HK-2 (cell line): ENCODE measurements at regions not wholly inside any gene's neighbourhood (a gene's known extent, or its start where the extent isn't known, plus 50 kb on each side); places are given as distances from the start of the nearest gene placed in this dataset.
A peak's percentile ranks its signal among the peaks of the same experiment; 100 is the strongest.

Experiments
- DNase-seq: peaks from one replicate; pipeline ENCODE4 v3.0.0-alpha.2; 2018; ENCODE audit not compliant: unreplicated experiment

DNA sequence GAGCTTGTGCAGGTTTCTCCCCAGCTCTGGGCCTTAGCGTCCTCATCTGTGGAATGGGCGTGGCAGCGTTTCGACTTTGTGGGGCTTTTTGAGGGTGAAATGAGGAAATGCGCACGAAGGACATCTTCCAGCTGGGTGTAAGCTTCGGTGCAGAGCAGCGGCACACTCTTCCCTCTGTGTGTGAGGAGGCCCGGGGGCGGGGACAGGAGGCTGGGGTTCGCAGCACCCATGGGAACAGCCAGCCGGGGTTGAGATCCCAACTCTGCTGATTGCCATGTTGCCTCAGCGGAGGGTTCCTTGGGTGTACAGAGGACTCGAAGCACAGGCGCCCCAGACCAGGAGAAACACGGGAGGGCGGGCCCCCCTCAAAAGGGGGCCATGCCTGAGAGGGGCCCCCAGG lies 265.6 kb downstream of the NSG2 start:
- DNase-seq, result no peak

DNA sequence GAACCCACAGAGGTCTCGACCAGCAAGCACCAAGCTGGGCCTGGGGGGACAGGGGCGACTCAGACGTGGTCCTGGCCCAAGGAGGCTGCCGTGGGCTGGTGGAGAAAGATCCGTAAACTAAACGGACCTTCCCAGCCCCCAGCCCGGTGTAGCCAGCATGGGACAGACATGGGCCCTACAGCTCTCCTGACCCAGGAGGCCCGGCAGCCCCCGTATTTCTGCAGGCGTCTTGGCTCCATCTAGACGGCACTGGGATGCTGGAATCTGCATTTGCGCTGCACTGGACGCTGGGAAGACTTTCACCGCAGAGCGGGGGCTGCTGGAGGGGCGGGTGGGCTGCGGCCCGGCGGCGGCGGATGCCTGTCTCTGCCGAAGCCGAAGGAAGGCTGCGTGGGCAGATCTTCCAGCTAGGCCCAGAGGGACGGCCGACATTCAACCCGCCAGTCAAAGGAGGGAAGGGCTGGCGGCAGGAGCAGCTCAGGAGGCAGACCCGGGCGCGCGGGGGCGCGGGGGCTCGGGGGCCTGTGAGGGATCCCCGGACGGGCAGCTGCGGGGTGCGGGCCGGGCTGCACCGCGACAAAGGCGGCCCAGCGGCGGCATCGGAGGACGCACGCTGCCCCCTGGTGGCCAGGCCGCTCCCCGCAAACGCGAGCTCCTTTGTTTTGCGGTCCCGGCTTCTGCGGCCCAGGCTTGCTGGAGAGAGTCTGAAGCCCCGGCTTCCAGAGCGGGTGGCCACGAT lies 266.2 kb downstream of the NSG2 start:
- peak; percentile 54 for DNase-seq

DNA sequence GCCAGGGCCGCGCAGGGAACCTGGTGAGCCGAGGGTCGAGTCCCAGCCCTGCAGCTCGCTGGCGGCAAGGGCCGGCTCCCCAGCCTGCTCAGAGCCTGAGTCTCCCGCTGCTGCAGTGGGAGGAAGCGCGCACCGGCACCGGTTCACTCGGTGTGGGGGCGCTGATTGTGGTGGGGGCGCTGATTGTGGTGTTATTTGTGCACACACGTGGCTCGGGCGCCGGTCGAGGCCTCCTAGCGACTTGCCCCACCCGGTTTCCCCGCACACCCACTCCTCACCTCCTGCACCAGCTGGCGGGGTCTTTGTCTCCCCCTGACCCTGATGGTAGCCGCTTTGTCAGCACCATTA lies 266.7 kb downstream of the NSG2 start:
- no peak for DNase-seq

DNA sequence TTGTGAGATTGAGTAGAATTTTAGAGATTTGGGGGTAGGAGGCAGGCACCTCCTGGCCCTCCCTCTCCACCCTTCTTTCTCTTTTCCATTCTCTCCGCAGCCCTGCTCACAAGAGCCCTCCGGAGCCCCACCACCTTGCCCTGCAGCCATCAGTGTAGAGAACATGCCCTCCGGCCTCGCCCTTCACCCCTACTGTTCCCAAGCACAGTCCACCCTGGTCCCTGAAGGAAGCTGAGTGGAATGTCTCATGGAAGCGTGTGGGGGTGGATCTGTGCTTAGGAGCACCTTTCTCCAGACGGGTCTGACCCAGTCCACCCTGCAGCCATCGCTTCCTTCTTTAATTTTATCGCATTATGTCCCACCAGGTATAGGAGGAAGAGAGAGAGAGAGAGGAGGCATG lies 267.1 kb downstream of the NSG2 start:
- no peak for DNase-seq

DNA sequence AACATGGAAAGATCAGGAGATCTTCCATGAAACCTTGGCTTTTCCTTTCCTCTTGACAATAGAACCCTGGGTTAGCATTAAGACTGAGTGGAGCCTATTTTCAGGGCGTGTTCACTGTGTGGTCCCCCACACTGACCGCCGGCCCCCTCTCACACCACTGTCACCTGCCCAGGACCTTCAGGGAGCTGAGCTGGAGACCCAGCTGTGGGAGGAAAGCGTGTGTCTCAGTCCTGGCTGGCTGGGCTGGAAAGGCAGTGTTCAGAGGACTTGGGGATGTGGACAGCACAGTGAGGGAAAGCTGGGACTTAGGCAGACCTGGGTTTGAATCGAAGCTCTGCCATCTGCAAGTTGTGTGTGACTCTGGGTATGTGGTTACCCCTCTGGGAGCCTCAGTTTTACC lies 268.1 kb downstream of the NSG2 start:
- DNase-seq, result no peak

DNA sequence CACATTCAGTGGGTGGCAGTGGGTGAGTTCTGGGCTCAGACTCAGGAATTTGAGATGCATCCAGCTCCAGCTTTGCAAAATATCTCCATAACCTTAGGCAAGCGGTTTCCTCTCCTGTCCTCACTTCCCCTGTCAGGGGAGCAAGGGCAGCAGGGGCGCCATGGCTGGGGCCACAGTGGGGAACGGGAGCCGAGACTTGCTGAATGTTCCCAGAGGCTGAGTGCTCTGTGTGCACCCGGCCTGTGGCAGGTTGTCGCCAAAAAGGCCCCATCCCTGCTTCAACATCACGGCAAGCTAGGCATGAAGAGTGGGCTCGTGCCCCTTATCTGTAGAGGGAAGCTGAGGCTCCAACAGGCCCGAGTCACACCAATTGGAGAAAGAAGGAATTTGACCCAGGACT lies 268.8 kb downstream of the NSG2 start:
- no peak for DNase-seq

DNA sequence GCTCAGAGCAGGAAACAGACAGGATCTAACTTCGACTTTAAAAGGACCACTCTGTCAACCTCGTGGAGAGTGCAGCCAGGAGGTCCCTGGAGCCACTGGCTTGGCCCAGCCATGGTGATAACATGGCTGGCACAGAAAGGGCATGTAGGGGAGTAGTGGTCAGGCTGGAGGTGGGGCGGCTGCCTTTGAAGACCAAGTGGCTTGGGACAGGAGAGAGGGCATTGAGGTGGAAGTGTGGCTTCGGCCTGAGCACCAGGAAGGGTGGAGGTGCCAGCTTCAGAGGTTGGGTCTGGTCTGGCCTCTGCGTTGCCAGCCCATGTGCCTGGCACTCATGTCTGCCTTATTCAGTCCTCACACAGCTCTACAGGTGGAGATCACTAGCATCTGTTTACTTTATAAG lies 270.0 kb downstream of the NSG2 start:
- DNase-seq, result no peak

DNA sequence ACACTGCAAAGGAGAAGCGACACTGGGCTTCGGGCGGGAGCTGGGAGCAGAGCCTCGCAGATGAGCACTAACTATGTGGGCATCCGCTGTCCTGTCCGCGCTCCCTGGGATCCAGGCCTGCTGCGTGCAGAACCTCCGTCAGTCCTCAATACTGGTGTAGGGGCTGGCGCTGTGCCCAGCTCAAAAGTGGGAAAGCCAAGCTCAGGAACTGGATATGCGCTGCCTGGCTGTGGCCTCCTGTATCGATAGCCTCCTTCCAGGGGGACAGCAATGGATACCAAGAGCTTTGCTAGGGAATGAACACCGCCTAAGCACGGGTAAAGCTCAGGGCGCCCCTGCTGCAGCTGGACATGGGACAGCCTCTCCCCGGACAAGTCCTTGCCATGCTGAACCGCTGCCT lies 270.4 kb downstream of the NSG2 start:
- DNase-seq, result no peak

DNA sequence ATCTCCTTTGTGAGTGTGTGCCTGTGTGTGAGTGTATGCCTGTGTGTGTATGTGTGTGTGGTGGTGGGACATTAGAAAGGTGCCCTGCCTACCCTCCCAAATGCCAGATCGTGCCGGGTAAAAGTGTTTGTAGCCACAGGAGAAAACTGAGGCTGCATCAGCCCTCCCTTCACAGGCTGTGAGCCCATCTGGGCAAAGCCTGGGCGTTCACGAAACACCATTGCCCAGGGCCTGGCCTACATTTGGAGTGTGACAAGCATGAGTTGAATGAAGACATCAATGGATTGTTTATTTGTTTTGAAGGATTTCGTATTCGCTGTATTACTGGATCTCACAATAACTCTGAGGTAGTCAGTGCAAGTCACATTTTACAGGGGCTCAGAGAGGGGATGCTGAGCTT lies 270.8 kb downstream of the NSG2 start:
- no peak for DNase-seq

DNA sequence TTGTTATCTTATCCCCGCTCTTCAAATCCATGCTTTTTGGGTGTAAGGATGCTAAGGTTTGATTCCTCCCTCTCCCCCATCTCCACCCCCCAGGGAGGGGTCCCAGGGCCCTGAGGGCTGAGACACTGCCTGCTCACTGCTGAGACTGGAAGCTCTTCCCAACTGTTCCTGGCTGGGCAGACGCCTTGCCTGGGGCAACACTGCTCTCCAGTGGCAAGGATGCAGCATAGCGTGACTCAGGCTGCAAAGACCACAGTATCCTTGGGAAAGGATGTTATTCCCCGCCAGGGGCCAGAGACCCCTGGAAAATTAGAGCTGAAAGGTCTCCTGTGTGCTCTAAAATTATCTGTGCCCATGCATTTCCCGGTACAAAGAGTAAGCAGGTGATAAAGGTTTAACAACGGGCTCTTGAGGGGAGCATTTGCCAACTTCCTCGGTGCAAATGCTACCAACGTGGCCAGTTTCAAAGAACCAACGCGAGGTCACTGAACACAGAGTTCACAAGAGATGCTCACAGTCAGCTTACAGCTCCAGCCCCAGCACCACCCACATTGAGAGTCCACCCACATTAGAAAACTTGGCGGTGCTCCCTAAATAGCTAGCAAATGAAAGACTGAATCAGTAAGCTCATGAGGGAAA lies 271.9 kb downstream of the NSG2 start:
- DNase-seq, result peak; percentile 26

DNA sequence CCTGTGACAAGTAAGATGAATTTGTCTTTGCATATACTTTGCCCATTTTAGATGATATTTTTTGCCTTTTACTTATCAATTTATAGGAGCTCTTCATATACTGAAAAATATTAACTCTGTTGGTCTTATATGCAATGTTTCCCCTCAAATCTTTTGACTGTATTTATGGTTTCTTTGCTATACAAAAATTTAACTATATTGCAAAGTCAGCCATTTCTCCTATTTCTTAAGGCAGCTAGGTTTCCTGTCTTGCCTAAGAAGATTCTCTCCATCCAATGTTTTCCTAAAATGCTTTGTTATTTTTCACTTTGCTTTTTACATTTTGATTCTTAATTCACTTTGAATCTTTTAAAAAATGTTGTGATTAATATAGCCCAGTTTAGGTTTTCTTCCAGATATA lies 273.1 kb downstream of the NSG2 start:
- no peak for DNase-seq

DNA sequence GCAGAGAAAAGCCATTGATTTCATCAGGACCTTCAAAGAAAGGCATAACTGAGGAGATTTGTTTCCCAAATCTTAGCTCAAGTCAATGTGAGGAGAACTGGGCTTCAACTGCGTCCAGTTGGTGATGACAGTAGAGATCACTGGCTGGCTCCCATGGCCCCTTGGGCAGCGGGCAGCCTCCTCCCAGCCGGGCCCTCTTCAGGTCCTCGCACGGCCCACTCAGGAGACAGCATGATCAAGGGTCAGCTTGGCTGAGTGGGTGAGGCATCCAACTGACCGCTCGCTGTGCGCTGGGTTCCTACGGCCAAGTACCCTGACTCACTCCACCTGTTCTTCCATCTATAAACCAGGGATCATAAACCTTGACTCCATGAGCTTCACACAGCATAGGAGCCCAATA lies 274.0 kb downstream of the NSG2 start:
- no peak for DNase-seq

DNA sequence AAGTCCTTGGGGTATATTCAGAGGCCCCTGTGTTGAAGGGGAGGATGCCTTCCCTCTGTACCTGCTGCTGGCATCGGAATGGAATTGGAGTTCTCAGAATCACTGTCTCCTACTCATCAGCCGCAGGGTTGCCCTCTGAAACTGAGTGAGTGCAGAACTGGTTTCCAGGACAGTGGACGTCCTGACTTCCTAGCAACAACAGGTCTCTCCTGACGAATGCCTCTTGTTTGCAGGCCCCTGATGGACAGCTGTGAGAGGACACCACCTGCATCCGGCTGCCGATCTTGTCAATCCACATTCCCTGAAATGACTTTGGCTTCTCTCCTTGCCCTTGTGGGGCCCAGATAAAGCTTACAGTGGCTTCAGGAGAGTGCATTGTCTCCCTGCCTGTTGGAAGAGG lies 274.5 kb downstream of the NSG2 start:
- no peak for DNase-seq

DNA sequence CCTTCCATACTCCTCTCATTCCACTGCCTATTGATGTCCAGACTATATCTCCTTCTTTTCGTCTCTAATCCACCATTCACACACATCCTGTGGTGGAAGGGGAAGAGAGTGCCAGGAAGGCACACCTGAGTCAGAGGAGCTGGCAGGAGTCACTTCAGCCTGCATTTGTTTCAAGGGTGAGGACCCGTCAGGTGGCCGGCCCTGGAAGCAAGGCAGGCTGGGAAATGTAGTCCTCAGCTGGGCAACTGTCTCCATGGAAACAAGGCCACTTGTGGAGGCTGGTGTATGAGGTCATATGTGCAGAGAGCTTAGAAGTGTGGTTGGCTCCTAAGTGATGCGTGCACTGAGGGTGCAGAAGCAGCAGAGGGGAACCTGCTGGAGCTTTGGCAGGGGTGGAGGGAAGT lies 278.4 kb downstream of the NSG2 start:
- no peak for DNase-seq

DNA sequence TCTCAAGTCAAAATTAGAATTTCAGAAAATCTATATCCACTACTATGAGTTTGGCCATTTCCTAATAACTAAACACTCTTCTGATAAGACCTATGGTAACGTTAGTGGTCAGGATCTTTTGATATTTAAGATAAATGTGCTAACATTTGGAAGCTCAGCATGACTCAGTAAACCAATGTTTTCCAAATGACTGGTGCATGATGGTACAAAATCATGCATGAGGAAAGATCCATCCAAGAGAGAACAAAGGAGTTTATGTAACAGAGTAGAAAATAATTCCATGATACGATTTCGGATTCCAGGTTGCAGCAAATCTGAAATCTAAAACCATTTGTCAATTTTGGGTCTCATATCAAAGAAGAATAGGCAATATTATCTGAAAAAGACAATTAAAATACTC lies 279.2 kb downstream of the NSG2 start:
- DNase-seq, result no peak

DNA sequence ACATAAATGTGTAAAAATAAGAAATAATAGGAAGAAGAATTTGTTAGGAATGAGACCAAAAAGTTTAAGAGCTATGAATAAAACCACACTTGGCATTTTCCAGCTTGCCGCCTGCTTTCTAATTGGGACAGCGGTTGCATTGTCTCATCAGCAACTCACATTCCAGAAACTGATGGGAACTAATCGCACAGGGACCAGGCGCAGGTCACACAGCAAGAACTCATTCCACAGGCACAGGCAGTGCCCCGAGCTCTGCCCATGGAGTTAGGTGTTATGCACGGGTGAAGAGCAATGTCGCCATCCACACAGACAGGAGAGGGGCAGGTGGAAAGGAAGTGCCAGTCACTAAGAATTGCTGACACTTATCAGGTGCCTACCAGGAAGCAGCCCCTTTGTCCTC lies 279.9 kb downstream of the NSG2 start:
- DNase-seq, result no peak

DNA sequence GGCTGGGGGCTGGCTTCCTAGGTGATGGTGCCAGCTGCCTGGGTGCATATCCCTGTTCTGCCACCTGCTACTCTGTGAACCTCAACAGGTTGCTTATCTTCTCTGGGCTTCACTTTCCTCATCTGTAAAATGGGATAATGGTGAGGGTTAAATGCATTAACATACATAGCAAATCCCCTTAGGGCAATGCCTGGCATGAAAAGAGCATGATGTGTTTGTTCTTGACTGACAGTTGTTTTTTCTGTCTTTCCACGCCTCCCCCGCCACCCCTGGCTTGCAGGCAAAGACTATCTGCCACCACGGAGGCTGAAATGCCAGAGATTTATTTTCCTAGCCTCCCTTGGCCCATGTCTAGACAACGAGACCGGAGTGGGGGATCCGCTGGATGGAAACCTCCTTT lies 280.5 kb downstream of the NSG2 start:
- no peak for DNase-seq

DNA sequence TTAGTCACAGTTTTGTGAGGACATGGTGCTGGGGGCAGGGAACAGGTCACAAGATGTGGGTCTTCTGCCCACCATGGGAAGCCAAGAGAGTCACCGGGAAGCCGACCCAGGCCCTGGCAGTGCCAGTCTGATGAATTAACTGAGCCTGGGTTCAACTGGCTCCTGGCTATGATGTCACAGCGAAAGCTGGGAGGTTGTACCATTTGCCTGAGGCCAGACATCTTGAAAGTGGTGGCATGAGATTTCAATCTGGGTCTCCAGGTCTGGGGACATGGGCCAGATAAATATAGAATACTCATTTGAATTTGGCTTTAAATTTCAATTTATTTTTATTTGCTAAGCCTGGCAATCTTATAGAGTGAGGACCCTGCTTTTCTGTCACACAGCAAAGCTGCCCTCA lies 280.9 kb downstream of the NSG2 start:
- no peak for DNase-seq

DNA sequence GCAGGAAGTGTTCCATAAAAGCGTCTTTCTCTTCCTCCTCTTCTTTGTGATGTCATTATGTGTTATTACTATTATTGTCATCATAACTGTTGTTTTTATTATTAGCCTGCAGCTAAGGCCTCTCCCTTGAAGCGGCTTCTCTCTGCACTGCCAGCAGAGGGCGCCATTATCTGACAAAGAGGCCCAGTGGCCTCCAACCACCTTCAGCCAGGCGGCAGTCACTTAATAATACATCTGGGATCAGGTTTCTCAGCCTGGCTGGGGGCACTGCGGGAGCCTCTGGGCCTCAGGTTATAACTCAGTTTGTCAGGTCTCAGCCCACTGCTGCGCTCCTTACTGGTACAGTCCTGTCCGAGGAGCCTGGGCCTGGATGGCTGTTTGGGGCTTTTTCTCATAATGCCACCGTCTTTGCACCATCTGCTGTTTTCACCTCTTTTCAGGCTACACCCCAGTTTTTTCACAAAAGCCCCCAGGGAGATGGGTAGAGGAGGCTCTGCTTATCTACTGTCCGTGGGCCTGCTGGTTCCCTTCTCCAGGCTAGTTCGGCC lies 281.9 kb downstream of the NSG2 start:
- DNase-seq, result peak; percentile 50

DNA sequence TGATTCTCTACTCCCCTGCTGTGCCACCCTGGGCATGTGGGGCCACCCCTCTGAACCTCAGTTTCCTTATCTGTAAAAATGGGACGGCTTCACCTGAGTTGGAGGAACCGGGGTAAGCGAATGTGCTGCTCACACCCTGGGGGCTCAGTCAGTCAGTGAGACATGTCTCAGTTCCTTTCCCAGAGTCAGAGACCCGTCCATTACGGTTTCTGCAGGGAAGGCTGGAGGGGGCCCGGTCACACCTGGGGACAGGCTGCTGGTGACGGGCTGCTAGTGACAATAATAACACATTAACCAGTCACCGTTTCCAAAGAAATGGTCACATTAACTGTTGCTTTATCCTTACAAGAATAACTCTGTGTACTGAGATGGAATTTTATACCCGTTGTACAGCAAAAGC lies 282.4 kb downstream of the NSG2 start:
- DNase-seq, result no peak

DNA sequence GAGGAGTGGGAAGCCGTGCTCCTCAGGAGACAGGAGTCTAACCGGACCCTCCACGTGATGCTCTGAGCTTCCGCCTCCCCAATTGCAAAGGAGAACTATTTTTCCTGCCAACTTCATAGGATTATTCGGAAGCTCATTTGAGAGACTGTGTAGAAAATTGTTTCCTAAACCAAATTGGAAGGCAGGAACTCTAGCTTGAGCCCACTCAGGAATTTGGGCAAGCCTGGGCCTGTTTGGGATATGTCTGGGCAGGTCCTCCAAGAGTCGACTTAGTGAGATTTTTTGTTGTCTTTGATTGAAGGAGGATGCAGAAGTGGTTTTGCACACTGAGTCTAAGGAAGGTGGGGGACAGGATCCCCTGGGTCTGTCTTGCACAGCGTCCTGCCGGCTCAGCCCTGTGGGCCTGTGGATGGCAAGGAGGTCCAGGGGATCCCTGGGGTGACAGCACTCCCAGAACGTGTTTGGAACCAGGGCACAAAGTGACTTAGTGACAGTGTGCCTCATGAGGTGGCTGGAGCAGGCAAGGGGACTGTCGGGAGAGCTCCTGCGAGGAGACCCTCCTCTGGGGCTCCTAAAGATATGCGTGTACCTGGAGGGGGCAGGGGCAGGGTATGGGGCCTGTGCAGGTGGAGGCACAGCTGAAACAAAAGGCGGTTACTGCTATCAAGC lies 283.3 kb downstream of the NSG2 start:
- no peak for DNase-seq

DNA sequence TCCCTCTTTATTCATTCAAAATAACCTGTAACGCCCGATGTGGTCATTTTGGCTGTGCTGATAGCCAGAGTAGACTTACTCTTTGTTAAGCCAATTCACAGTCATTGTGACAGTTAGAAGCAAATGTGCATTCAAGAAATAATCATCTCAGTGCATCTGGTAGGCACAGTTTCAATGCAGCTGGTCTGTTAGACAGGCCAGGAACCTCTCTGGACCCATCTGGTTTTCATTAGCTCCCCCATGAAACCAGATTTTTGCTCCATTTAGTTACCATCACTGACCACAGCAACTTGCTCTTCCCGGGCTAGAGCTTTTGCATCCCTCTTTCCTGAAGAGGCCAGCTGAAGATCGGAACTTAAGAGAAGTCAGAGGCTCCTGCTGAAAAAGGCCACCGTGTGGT lies 284.2 kb downstream of the NSG2 start:
- DNase-seq, result no peak

DNA sequence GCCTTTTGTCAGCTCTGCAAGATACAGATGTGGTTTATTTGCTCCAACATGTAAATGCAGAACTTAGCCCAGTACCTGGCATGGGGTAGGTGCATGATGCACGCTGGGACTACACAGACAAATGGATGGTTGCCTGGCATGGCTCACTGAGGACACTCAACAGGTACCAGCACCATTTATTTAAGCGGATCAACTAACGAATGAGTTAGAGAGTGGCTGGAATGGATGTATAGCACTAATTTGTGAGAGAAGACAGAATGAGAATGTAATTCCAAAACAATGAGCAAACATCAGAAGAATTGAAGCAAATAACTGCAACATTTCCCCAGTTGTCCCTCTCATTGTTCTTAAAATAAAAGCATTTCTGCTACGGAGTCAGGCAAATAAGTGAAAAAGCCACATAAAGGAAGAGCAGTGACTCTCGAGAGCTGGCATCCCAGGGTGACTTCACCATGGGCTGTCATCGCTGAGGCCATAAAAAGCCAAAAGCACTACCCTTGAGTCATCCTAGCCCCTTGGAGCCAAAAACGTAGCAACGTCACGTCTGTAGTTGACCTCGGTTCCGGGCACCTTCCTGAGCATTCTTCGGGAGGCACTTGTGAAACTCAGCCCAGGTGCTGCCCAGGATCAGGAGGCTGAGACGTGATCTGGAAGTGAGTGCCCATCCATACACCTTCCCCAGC lies 290.3 kb downstream of the NSG2 start:
- DNase-seq, result no peak
